HG03108 (cell line): ENCODE measurements at regions not wholly inside any gene's neighbourhood (a gene's known extent, or its start where the extent isn't known, plus 50 kb on each side); places are given as distances from the start of the nearest gene placed in this dataset.

Experiments used
- ATAC-seq: cut with Tn5 transposase; IDR thresholded peaks from one replicate; pipeline ENCODE4 v1.9.1; 2021; ENCODE audit warnings: moderate library complexity; ENCODE audit not compliant: unreplicated experiment

GRCh38 chr3:10759495-10759894 lies 56.5 kb upstream of the SLC6A11 start:
- no peak for ATAC-seq

GRCh38 chr3:10760199-10760598 lies 55.8 kb upstream of the SLC6A11 start:
- ATAC-seq, result no peak

DNA sequence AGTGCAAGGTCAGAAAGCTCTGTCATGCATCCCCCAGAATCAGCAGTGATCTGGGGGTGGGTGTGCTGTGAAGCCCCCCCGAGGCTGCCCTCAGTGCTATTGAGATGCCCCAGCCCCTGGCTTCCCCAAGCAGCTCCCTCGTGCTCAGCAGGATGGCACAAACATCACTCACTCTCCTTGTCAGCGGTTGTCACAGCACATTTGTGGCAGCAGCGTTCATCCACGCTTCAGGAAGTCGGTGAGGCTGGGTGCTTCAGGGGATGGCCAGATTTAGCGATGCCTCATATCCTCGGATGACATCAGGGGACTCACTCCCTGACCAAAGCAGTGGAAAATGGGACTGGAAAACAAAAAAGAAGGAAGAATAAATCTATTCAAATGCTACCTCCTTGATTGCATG lies 54.4 kb upstream of the SLC6A11 start:
- ATAC-seq, result no peak

- no peak for ATAC-seq
These were observed 53.9 kb upstream of the SLC6A11 start for GRCh38 chr3:10762116-10762515.

DNA sequence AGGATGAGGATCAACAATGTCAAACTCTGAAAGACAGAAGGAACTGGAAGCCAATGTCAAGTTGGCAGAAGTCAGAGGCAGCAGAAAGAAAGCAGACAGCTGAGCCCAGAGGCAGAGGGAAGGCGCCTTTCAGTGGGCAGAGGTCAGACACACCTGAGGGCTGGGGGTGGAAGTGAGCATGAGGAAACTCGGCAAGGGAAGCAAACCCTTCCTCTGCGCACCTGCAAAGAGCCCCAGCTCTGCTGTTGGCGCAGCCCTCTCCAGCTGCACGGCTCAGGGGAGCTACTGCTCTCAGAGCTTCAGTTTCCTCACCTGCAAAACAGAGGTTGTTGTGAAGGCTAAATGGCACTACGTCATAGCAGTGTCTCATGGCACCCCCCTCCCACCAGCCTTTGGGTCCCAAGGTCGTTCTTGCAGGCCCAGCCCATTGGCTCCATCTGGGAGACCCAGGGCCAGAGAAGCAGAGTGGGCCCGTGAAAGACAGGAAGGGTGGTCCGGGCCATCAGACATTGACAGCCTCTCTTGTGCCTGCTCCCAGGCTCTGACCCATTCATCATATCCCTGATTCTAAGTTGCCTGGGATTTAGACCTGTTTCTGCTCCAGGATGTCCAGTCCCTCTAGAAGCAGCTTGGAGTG lies 53.3 kb upstream of the SLC6A11 start:
- ATAC-seq, result no peak

GRCh38 chr3:10763248-10763620 lies 52.8 kb upstream of the SLC6A11 start:
- no peak for ATAC-seq

DNA sequence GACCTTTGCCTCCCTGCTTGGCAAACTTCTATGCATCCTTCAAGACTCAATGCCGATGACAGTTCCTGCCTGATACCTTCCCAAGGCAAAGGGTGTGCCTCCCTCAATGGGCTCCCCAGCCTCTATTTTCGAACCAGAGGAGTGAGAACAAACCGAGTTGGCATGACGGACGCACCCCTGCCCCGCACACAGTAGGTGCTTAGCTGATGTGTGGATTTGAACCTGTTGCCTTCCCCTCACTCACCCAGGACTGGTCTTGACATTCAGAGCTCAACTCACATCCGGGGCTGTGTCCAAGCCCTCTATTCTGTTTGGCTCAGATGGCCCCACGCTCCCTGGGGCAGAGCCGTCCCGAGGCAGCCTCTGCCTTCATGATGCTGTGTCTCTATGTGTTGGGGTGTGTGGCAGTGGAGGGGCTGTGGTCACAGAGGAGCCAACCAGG lies 52.2 kb upstream of the SLC6A11 start:
- ATAC-seq, result no peak

GRCh38 chr3:10764259-10765051 lies 51.6 kb upstream of the SLC6A11 start:
- ATAC-seq, result no peak

DNA sequence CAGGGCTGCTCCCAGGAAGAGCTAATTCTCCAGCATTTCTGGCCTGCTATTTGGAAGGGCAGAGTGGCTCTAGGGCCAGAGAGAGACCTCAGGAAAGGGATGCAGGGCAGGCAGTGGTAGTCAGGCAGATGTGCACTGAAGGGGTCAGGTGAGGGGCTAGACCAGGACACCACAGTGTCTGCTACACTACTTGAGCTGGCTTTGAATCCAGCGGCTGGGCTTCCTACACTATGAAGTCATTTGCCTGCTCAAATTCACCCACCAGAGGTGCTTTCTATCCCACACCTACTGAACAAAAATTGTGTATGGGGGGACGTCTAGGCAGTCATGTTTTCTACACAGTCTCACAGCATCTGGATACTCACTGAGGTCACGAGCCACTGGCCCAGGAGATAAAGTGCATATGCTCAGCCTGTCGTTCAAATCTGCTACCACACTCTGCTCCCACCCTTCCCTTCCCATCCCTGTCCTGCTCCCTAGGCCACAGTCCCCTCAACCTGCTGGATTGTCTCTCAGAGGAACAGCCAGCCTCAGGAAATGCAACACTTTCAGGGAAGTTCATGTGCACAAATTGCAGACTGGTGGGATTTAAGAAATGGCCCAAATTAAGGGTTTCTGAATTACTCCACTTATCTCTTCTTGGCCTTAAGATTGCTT lies 49.9 kb upstream of the SLC6A11 start:
- no peak for ATAC-seq
